Kidney glomerular epithelial cell (primary cell): ENCODE measurements at regions not wholly inside any gene's neighbourhood (a gene's known extent, or its start where the extent isn't known, plus 50 kb on each side); places are given as distances from the start of the nearest gene placed in this dataset.

ENCODE experiments used
- DNase-seq: peaks from one replicate; lab custom pipeline; 2025; lab: John Stamatoyannopoulos, UW

GRCh38 chr4:161225327-161225726 lies 938.5 kb downstream of the FSTL5 start:
- no peak for DNase-seq

GRCh38 chr4:161222889-161223288 lies 940.9 kb downstream of the FSTL5 start:
- DNase-seq, result no peak

GRCh38 chr4:161208564-161208963 lies 955.2 kb downstream of the FSTL5 start:
- DNase-seq, result no peak

- no peak for DNase-seq
Observed at GRCh38 chr4:161206528-161207080, 957.2 kb downstream of the FSTL5 start.

GRCh38 chr4:161203865-161204264 lies 959.9 kb downstream of the FSTL5 start:
- DNase-seq, result no peak

GRCh38 chr4:161197912-161198311 lies 965.9 kb downstream of the FSTL5 start:
- no peak for DNase-seq

GRCh38 chr4:161197474-161197873 lies 966.3 kb downstream of the FSTL5 start:
- DNase-seq, result no peak

- DNase-seq, result no peak
Observed at GRCh38 chr4:161189286-161190134, 974.3 kb downstream of the FSTL5 start.

- DNase-seq, result no peak
Observed at GRCh38 chr4:161188578-161188977, 975.2 kb downstream of the FSTL5 start.

GRCh38 chr4:161187569-161187968 lies 976.2 kb downstream of the FSTL5 start:
- DNase-seq, result no peak

- DNase-seq, result no peak
Observed at GRCh38 chr4:161186750-161187149, 977.0 kb downstream of the FSTL5 start.

- DNase-seq, result no peak
Observed at GRCh38 chr4:161186012-161186411, 977.8 kb downstream of the FSTL5 start.

GRCh38 chr4:161183729-161184128 lies 980.1 kb downstream of the FSTL5 start:
- no peak for DNase-seq

- no peak for DNase-seq
Observed at GRCh38 chr4:161182913-161183312, 980.9 kb downstream of the FSTL5 start.

GRCh38 chr4:161178310-161178709 lies 985.5 kb downstream of the FSTL5 start:
- no peak for DNase-seq

- no peak for DNase-seq
Observed at GRCh38 chr4:161172396-161173026, 991.3 kb downstream of the FSTL5 start.

GRCh38 chr4:161167539-161167938 lies 996.3 kb downstream of the FSTL5 start:
- DNase-seq, result no peak

GRCh38 chr4:161160718-161161117 lies 1003.1 kb downstream of the FSTL5 start:
- no peak for DNase-seq

GRCh38 chr4:161148051-161148450 lies 1015.7 kb downstream of the FSTL5 start:
- DNase-seq, result no peak

- no peak for DNase-seq
Observed at GRCh38 chr4:161143375-161143774, 1020.4 kb downstream of the FSTL5 start.

- DNase-seq, result no peak
Observed at GRCh38 chr4:161134795-161135194, 1029.0 kb downstream of the FSTL5 start.

GRCh38 chr4:161133586-161134276 lies 1030.1 kb downstream of the FSTL5 start:
- DNase-seq, result no peak
